Stimulated activated memory B cell treated with anti-CD40 and anti-IgM and Interleukin-4, amounts not matched to agents 10 μg/mL and 1 μg/mL and 100 μg/mL, for 72 hours (primary cell): ENCODE measurements at regions not wholly inside any gene's neighbourhood (a gene's known extent, or its start where the extent isn't known, plus 50 kb on each side); places are given as distances from the start of the nearest gene placed in this dataset.

ENCODE experiments used
- ATAC-seq: fragments of 150-1000 bp; cut with Tn5 transposase; 2 replicates; pipeline ENCODE4 v1.10.0; 2021
- H3K27ac Mint-ChIP-seq: one replicate; pipeline ENCODE4 v1.8.0; 2022; ENCODE audit warnings: mild to moderate bottlenecking, mixed read lengths
- H3K27me3 Mint-ChIP-seq: one replicate; pipeline ENCODE4 v1.8.0; 2022; ENCODE audit warnings: mixed read lengths
- H3K36me3 Mint-ChIP-seq: one replicate; pipeline ENCODE4 v1.8.0; 2022; ENCODE audit warnings: mixed read lengths
- H3K4me1 Mint-ChIP-seq: one replicate; pipeline ENCODE4 v1.8.0; 2022; ENCODE audit warnings: mixed read lengths
- H3K4me3 Mint-ChIP-seq: one replicate; pipeline ENCODE4 v1.8.0; 2022; ENCODE audit warnings: mild to moderate bottlenecking, moderate library complexity, mixed read lengths
- H3K9me3 Mint-ChIP-seq: one replicate; pipeline ENCODE4 v1.8.0; 2022; ENCODE audit warnings: mixed read lengths

DNA sequence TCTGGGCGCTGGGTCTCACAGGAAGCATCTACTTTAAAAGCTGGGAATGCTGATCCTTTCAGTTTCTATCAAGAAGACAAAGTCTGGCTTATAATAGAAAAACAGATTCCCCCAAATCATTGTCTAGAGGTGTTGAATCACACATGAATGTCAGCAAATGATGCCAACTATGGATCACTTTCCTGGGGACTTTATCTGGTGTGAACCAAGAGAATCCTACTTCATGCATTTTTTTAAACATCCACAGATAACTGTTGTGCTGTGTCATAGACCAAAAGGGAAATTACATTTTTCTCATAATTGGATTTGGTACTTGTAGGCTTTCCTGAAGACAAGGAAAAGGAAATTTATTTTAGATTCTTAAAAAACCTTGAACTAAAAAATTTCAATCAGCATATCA lies 132.7 kb downstream of the CD47 start:
- Mint-ChIP-seq H3K36me3 (no peaks in the 10 kb centered on the region), H3K9me3 (no peaks in the 10 kb centered on the region), H3K27ac (no peak overlapping the region), H3K27me3 (no peaks in the 10 kb centered on the region), H3K4me1 (peaks cover 6% of the 10 kb centered on the region), H3K4me3 (no peak overlapping the region)
- ATAC-seq, result no peak

DNA sequence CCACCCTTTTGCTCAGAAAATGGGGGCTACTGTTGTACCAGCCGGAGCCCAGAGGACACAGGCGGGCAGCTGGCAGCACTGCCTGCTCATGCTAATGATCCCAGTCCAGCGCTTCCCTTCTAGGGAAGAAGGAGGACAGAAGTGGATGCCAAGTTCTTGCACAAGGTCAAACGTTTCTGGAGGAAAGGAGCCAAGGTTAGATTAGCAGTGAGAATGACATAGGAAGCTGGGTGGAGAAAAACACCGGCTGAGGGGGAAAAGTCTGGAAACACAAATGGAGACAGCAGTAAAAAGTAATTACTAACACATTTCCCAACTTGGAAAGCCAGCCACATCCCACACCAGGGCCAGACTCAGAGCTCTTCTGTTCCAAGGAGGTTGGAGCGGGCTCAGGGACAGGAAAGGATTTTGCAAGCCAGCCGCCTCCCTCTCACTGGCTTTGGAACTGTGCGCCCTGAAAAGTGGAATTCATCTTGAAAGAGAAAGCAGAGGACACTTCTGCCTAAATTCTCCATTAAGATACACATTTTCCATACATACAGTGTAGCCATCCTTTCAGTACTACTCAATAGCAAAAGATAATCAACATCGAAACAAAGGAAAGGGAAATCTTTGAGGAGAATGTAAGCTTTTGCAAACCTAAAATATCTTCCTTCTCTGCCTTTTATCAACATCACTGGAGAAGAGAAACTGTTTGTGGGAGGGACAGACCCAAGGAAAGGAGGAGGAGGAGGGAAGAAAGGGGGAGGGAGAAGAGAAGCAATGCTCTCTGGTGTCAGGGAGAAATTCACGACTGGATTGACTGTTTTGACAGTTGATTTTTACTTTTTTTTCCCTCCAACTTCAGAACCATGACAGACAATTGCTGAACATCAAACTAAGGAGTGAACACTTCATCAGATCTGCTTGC lies 133.6 kb downstream of the CD47 start:
- H3K27me3 Mint-ChIP-seq, result no peaks in the 10 kb centered on the region
- ATAC-seq, result no peak
- no peaks in the 10 kb centered on the region for H3K36me3 Mint-ChIP-seq
- H3K4me1 Mint-ChIP-seq, result peaks cover 6% of the 10 kb centered on the region
- no peak overlapping the region for H3K27ac Mint-ChIP-seq
- no peak overlapping the region for H3K4me3 Mint-ChIP-seq
- H3K9me3 Mint-ChIP-seq, result no peaks in the 10 kb centered on the region

DNA sequence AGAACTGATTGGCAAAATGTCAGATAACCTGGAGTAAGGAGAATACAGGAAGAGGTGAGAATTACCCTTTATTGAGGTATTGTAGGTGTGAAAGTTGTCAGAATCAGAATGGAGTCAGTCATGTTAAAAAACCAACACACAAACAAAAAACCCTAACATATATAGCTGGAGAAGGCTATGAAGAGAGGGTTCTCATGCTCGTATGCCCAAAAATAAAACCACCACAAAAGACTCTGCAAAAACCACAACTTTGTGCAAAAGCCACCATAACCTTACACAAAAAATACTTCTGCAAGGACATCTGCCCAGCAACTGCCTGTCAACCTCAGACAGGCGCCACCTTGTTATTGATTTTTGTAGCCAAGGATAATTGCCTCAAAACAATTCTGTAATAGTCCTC lies 136.0 kb downstream of the CD47 start:
- H3K27me3 Mint-ChIP-seq, result no peaks in the 10 kb centered on the region
- no peak overlapping the region for H3K4me3 Mint-ChIP-seq
- no peaks in the 10 kb centered on the region for H3K9me3 Mint-ChIP-seq
- H3K36me3 Mint-ChIP-seq, result no peaks in the 10 kb centered on the region
- ATAC-seq, result no peak
- H3K27ac Mint-ChIP-seq, result no peak overlapping the region
- H3K4me1 Mint-ChIP-seq, result peaks cover 6% of the 10 kb centered on the region

DNA sequence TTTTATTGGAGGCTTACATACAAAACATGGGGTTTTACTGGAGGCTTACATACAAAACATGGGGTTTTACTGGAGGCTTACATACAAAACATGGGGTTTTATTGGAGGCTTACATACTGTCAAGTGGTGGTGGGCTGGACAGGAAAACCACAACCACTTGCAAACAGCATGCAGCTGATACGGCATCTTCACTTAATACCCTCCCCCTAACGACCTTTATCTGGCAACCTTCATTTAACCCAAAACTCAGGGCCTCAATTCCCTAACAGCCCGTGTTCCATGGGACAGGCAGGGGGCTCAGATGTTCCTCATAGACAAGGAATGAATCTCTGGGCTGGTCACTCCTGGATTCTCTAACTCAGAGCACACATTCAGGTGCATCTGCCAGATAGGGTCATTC lies 137.1 kb downstream of the CD47 start:
- Mint-ChIP-seq H3K27ac (no peak overlapping the region), H3K4me3 (no peak overlapping the region), H3K4me1 (peaks cover 6% of the 10 kb centered on the region), H3K36me3 (no peaks in the 10 kb centered on the region), H3K27me3 (no peaks in the 10 kb centered on the region), H3K9me3 (no peaks in the 10 kb centered on the region)
- ATAC-seq, result no peak

DNA sequence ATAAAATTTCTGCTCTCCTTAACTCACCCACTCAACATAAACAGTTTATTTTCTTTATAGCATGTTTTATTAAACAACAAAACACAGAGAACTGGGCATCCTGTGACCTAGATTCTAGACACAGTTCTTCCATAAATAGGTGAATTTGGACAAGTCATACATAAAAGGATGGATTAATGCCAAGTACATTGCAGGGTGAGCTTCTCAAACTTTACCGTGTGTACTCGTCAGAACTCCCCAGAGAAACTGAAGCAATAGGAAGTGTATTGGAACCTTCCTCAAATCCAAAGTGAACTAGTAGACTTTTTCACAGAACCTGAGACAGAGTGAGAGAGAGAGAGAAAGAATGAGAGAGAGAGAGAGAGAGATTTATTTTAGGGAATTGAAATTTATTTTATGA lies 139.7 kb downstream of the CD47 start:
- Mint-ChIP-seq H3K27ac (no peak overlapping the region), H3K27me3 (no peaks in the 10 kb centered on the region), H3K4me3 (no peak overlapping the region), H3K4me1 (peaks cover 6% of the 10 kb centered on the region), H3K9me3 (no peaks in the 10 kb centered on the region), H3K36me3 (peaks cover 4% of the 10 kb centered on the region)
- no peak for ATAC-seq

DNA sequence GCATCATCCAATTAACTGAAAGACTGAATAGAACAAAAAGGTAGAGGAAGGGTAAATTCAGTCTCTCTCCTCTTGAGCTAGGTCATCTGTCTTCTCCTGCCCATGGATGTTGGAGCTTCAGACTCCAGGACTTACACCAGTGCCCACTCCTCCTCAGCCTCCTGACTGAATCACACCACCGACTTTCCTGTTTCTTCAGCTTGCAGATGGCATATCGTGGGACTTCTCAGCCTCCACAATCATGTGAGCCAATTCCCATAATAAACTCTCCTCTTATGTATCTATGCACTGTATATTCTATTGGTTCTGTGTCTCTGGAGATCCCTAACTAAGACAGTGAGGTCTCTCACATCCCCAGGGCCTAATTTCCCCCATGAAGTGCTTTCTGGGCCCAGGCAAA lies 140.4 kb downstream of the CD47 start:
- H3K4me1 Mint-ChIP-seq, result peaks cover 6% of the 10 kb centered on the region
- H3K4me3 Mint-ChIP-seq, result no peak overlapping the region
- no peaks in the 10 kb centered on the region for H3K9me3 Mint-ChIP-seq
- no peaks in the 10 kb centered on the region for H3K27me3 Mint-ChIP-seq
- H3K27ac Mint-ChIP-seq, result no peak overlapping the region
- H3K36me3 Mint-ChIP-seq, result peaks cover 4% of the 10 kb centered on the region
- no peak for ATAC-seq

DNA sequence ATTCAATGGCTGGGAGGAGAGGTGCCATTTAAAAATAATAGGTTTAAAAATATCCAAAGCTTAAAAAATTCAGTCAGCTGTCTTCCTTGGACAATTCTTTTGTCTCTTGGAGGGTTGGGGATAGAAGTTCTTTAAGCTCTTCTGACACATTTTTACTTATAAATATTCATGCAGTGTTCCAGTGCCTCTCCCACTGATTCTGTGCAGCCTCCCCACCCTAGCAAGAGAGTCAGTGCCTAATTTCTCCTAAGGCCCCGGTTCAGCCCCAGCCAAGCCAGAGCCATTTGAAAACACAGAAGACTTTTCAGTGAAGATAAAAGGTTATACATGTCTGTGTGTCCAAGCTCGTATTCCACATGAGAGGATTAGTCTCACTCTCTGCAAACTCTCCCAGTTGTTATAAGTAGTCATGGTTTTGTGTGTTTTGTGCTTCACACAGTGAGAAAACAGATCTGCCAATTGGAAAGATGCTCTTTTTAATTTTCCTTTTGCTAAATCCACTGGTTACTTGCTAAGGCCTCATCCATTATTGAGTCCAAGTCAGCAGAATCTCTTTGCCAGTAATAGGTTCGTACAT lies 141.3 kb downstream of the CD47 start:
- Mint-ChIP-seq H3K27ac (no peak overlapping the region), H3K4me1 (peaks cover 1% of the 10 kb centered on the region), H3K27me3 (no peaks in the 10 kb centered on the region), H3K36me3 (peaks cover 4% of the 10 kb centered on the region), H3K4me3 (no peak overlapping the region), H3K9me3 (no peaks in the 10 kb centered on the region)
- ATAC-seq, result no peak

DNA sequence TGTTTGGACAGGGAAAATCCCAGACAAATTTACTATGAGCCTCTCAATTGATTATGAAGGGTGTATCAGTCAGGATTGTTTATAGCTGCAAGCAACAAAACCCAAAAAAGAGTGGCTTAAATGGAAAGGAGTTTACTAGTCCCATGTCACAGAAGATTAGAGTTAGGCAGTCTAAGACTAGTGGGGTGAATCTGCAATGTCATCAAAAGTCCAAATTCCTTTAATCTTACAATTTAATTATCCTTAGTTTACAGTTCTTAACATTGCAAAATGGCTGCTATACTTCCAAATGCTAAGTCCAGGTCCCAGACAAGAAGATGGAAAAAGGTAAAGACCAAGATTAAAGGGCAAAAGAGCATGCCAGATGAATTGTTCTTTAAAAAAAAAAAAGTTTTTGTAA lies 143.6 kb downstream of the CD47 start:
- no peak overlapping the region for H3K4me3 Mint-ChIP-seq
- no peaks in the 10 kb centered on the region for H3K9me3 Mint-ChIP-seq
- H3K4me1 Mint-ChIP-seq, result no peaks in the 10 kb centered on the region
- peaks cover 4% of the 10 kb centered on the region for H3K36me3 Mint-ChIP-seq
- no peak overlapping the region for H3K27ac Mint-ChIP-seq
- no peak for ATAC-seq
- H3K27me3 Mint-ChIP-seq, result no peaks in the 10 kb centered on the region

DNA sequence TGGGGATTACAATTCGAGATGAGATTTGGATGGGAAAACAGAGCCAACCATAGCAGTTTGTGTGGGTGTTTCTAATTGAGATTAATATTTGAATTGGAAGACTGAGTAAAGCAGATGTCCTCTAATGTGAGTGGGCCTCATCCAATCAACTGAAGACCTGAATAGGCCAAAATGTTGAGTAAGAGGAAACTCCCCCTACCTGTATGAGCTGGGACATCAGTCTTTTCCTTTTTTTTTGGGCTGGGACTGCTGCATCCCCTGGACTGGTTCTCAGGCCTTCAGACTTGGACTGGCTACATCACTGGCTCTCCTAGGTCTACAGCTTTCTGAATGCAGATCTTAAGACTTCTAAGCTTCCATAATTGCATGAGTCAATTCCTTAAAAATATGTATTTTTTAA lies 144.1 kb downstream of the CD47 start:
- H3K9me3 Mint-ChIP-seq, result no peaks in the 10 kb centered on the region
- no peaks in the 10 kb centered on the region for H3K4me1 Mint-ChIP-seq
- no peaks in the 10 kb centered on the region for H3K27me3 Mint-ChIP-seq
- ATAC-seq, result no peak
- no peak overlapping the region for H3K27ac Mint-ChIP-seq
- H3K4me3 Mint-ChIP-seq, result no peak overlapping the region
- H3K36me3 Mint-ChIP-seq, result peaks cover 4% of the 10 kb centered on the region

DNA sequence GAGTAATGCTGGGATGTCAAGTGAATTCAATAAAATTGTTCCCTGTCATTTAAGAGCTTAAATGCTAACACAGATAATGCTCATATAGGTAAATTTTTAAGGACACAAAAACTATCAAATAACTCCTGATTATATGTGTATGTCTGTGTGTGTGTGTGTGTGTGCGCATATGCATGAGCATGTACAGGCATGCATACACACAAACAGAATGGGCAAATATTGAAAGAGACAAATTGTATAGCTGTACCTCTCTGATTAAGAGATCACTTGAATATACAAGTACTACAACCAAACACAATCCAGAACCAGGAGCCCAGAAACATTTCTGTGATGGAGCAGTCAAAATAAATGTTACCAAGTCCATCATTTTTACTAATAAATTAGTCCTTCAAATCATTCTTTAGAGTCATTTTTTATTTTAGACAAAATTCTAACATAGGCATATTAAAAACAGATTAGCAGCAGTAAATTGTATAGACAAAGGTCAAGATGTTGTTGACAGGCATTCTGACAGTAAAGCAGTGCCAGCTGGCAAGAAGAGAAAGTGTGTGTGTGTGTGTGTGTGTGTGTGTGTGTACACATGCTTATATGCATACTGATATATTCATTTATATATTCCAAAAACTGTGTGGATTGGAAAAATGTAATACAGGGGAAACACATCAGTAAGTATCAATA lies 145.3 kb downstream of the CD47 start:
- ATAC-seq, result no peak
- H3K36me3 Mint-ChIP-seq, result peaks cover 4% of the 10 kb centered on the region
- no peaks in the 10 kb centered on the region for H3K4me1 Mint-ChIP-seq
- H3K9me3 Mint-ChIP-seq, result no peaks in the 10 kb centered on the region
- no peak overlapping the region for H3K27ac Mint-ChIP-seq
- no peaks in the 10 kb centered on the region for H3K27me3 Mint-ChIP-seq
- H3K4me3 Mint-ChIP-seq, result no peak overlapping the region

DNA sequence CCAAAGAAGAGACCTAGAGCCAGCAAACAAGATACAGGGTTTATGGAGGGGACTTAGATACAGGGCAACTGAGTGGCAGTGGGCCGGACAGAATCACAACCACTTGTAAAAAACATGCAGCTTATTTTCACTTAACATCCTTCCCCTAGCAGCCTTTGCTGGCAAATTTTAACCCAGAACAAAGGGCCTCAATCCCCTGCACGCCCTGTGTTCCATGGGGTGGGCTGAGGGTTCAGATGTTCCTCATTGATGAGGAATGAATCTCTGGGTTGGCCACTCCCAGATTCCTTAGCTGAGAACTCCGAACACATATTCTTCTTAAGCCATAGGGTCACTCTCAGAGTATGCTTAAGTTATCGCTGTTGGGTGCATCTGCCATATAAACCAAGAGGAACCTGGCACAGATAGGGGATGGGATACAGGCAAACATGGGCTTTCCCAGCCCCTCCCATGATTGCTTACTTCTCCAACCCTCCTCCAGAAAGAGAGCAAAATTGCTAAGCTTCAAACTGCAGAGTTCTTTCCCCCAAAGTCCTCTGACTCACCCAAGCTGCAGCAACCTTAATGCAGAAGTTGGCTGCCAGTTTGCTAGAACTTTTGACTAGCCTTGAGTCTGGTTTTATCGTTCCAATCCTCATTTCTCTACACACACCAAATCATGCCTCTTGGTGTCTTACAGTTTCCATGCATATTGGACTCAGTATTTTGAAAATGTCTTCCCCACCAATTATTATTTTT lies 146.9 kb downstream of the CD47 start:
- H3K4me3 Mint-ChIP-seq, result no peak overlapping the region
- no peaks in the 10 kb centered on the region for H3K27me3 Mint-ChIP-seq
- no peak for ATAC-seq
- H3K9me3 Mint-ChIP-seq, result no peaks in the 10 kb centered on the region
- H3K4me1 Mint-ChIP-seq, result no peaks in the 10 kb centered on the region
- peaks cover 4% of the 10 kb centered on the region for H3K36me3 Mint-ChIP-seq
- H3K27ac Mint-ChIP-seq, result no peak overlapping the region

DNA sequence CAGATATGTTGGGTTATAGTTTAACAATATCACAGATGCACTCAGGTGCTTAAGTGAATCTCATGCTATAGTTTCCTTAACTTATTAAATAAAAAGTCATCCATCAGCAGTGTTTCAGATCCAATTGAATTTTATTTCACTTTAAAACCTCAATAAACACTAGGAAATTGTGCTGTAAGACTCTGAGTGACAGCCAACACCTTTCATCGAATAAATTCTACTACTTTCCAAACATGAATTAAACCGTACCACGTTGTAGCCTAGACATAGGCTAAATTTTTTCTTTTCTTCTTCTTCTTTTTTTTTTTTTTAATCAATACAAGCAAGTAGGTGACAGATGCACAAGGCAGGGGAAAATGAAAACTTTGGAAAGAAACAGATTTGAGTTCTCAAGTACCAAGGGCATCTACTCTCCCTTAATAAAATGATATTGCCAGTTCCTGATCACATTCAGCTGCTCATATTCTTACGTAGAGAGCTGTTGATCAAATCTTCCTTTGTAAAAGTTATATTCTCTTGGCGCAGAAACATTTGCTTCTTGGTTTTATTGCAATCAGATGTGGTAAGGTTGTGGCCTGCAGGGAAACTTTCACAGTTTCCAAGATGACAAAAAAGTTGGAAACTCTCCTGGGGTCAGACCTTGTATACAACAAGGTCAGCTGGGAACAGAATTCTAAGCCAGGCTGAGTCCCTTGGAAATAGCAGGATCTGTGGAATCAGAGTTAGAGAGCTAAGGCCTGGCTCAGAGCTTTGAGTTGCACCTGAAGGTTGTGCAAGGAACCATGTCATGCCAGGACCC lies 147.7 kb downstream of the CD47 start:
- H3K36me3 Mint-ChIP-seq, result peaks cover 4% of the 10 kb centered on the region
- no peak for ATAC-seq
- peaks cover 3% of the 10 kb centered on the region for H3K4me1 Mint-ChIP-seq
- H3K4me3 Mint-ChIP-seq, result no peak overlapping the region
- no peaks in the 10 kb centered on the region for H3K27me3 Mint-ChIP-seq
- H3K9me3 Mint-ChIP-seq, result no peaks in the 10 kb centered on the region
- no peak overlapping the region for H3K27ac Mint-ChIP-seq

DNA sequence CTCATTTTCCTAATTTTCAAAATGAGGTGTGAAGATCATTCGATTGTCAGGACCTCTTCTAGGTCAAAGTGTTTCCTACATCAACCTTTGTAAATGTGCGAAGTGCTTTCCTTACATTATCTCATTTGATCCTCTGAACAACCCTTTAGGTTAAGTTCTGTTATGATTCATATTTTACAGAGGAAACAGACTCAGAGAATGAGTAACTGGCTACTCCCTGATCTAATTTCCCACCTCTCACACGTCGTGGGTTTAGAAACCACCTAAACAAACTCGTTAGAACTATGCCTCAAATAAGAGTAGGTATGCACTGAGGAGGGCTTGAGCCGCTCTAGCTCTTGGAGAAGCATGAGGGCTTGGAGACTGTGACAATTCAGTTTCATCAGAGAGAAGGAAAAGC lies 148.6 kb downstream of the CD47 start:
- peaks cover 4% of the 10 kb centered on the region for H3K36me3 Mint-ChIP-seq
- peaks cover 7% of the 10 kb centered on the region for H3K4me1 Mint-ChIP-seq
- H3K4me3 Mint-ChIP-seq, result no peak overlapping the region
- no peak overlapping the region for H3K27ac Mint-ChIP-seq
- no peaks in the 10 kb centered on the region for H3K27me3 Mint-ChIP-seq
- ATAC-seq, result no peak
- H3K9me3 Mint-ChIP-seq, result no peaks in the 10 kb centered on the region

DNA sequence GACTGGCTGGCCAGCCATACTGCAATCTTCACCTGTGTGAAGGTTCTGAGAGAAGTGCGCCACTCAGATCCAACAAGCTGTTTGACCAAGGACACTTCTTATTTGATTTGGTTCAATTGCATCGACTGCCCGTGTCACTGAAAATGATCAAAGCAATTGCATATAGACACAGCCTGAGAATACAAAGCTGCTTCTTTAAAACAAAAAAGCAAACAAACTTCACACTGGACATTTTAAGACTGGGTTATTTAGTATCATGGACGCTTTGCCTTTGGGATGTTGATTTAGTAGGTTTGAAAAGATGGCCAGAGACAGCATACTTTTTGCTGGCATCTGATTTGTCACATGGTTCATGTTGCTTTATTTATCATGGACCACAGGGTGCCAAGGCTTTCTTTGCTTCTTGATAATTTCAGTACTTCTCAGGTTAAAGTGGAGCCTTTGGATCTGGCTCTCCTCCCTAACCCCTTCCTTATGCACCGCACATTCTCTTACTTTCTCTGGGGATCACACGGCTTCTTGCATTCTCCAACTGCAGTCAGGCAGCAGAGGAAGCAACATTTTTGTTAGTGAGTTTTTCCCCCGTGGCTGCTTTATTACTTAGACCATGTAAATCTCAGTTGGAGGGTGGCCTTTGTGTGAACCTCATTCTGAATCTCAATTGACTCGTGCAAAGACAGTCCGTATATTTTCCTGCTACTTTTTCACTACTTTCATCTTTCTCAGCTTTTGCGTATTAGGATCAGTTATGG lies 151.0 kb downstream of the CD47 start:
- no peak overlapping the region for H3K27ac Mint-ChIP-seq

More for the DNA sequence above, 151.0 kb downstream of the CD47 start:
- H3K36me3 Mint-ChIP-seq, result no peaks in the 10 kb centered on the region
- H3K9me3 Mint-ChIP-seq, result no peaks in the 10 kb centered on the region
- no peak overlapping the region for H3K4me3 Mint-ChIP-seq
- H3K27me3 Mint-ChIP-seq, result no peaks in the 10 kb centered on the region
- peaks cover 7% of the 10 kb centered on the region for H3K4me1 Mint-ChIP-seq
- no peak for ATAC-seq
